RPMI7951 (cell line): ENCODE measurements at regions not wholly inside any gene's neighbourhood (a gene's known extent, or its start where the extent isn't known, plus 50 kb on each side); places are given as distances from the start of the nearest gene placed in this dataset.
"Not testable (repeated sequence)": the region's sequence is repeated elsewhere in the genome, so short reads cannot be mapped to it uniquely, and the experiment has no call there.

Experiments
- DNase-seq: peaks from one replicate; pipeline ENCODE4 v3.0.0-alpha.2; 2012; ENCODE audit warnings: low read depth

DNA sequence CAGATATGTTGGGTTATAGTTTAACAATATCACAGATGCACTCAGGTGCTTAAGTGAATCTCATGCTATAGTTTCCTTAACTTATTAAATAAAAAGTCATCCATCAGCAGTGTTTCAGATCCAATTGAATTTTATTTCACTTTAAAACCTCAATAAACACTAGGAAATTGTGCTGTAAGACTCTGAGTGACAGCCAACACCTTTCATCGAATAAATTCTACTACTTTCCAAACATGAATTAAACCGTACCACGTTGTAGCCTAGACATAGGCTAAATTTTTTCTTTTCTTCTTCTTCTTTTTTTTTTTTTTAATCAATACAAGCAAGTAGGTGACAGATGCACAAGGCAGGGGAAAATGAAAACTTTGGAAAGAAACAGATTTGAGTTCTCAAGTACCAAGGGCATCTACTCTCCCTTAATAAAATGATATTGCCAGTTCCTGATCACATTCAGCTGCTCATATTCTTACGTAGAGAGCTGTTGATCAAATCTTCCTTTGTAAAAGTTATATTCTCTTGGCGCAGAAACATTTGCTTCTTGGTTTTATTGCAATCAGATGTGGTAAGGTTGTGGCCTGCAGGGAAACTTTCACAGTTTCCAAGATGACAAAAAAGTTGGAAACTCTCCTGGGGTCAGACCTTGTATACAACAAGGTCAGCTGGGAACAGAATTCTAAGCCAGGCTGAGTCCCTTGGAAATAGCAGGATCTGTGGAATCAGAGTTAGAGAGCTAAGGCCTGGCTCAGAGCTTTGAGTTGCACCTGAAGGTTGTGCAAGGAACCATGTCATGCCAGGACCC is 147.7 kb downstream of the CD47 start:
- peak; percentile 13 for DNase-seq

DNA sequence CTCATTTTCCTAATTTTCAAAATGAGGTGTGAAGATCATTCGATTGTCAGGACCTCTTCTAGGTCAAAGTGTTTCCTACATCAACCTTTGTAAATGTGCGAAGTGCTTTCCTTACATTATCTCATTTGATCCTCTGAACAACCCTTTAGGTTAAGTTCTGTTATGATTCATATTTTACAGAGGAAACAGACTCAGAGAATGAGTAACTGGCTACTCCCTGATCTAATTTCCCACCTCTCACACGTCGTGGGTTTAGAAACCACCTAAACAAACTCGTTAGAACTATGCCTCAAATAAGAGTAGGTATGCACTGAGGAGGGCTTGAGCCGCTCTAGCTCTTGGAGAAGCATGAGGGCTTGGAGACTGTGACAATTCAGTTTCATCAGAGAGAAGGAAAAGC is 148.6 kb downstream of the CD47 start:
- no peak for DNase-seq

DNA sequence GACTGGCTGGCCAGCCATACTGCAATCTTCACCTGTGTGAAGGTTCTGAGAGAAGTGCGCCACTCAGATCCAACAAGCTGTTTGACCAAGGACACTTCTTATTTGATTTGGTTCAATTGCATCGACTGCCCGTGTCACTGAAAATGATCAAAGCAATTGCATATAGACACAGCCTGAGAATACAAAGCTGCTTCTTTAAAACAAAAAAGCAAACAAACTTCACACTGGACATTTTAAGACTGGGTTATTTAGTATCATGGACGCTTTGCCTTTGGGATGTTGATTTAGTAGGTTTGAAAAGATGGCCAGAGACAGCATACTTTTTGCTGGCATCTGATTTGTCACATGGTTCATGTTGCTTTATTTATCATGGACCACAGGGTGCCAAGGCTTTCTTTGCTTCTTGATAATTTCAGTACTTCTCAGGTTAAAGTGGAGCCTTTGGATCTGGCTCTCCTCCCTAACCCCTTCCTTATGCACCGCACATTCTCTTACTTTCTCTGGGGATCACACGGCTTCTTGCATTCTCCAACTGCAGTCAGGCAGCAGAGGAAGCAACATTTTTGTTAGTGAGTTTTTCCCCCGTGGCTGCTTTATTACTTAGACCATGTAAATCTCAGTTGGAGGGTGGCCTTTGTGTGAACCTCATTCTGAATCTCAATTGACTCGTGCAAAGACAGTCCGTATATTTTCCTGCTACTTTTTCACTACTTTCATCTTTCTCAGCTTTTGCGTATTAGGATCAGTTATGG is 151.0 kb downstream of the CD47 start:
- no peak for DNase-seq

DNA sequence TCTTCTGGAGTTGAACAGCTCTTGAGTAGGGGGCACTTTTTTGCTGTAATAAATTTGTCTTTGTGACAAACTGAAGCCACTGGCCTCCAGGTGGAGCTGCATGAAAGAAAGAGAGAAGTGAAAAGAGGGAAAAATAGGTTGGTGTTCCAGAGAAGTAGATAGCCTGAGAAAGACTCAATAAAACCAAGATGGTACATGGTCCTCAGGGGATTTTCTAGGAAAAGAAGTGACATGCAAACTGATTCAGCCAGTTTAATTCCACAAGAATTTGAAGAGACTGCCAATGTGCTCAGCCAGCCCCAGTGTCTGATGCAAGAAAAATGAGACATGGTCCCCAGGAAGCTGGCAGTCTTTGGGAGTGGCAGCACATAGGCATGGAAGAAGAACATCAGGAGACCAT is 152.7 kb downstream of the CD47 start:
- peak; percentile 57 for DNase-seq

DNA sequence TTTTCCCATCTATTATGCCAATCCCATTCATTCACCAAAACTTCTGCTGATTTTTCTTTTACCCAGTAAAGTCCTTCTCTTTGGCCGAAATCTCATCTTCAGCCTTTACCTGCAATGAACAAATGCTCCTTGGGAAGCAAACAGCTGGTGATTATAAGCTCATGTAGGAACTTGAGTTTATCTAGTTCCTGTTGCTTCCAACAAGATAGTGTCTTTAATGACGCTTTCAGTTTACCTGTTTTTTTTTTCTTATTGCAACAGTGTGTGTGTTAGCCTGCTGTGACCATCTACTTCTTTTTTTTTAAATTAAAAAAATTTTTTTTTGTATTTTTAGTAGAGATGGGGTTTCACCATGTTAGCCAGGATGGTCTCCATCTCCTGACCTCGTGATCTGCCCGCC is 156.0 kb downstream of the CD47 start:
- no peak for DNase-seq

DNA sequence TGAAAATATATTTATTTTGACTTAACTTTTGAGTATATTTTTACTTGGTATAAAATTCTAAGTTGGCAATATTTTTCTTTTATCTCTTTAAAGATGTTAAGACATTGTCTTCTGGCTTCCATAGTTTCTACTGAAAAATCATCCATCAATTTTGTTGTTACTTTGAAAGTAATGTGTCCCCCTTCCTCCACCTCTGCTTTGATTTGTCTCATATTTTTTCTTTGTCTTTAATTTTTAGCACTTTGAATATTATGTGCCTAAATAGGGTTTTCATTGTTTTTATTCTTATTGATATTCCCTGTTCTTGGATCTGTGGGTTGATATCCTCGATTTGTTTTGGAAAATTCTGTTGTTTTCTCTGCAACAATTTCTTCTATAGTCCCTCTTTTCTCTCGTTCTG is 157.4 kb downstream of the CD47 start:
- no peak for DNase-seq

DNA sequence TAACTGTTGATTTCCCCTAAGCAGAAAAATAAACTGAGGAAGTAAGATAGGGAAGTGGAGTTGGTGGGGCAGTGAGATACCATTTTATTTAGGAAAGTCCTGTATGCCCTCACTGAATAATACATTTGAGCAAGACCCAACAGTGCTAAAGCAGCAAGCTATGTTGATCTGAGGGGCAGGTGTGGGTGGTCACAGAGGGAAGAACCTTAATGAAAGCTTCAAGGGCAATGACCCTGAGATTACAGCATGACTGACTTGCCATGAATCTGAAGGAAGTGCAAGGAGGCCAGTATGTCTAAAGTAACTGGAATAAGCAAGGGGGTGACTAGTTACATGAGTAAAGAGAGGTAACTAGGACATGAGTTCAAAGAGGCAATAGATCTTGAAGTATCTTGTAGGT is 159.5 kb downstream of the CD47 start:
- no peak for DNase-seq

DNA sequence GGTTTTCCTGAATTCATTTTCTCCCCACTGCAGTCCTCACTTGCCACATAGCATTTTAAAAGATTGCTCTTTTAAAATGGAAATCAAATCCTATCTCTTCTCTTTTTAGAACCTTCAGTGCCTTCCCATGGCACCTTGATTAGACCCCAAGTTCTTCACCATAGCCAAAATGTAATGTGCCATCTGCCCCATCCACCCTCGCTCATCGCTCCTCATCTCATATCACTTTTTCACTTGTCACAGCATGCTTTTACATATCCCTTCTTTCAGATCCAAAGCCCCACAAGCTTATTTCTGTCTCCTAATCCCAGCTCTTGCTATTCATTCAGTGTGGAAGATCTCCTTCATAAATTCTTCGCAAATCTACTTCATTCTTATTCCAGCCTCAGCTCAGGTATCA is 161.7 kb downstream of the CD47 start:
- no peak for DNase-seq

DNA sequence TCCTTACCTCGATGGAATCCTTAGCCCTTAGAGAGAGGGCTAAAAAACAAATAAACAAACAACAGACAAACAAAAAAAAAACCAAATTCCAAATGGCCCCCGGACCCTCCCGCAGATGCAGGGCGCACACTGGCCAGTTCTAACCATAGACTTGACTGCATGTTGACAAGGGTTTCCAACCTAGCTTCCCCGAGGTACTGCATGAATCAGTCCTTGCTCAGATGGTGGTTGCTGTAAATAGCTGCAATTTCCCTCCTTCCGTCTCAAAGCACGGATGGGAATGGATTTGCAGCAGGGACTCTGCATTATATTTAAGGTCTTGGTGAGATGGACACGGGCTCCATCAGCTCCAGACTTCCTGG is 162.8 kb downstream of the CD47 start:
- peak; percentile 55 for DNase-seq

DNA sequence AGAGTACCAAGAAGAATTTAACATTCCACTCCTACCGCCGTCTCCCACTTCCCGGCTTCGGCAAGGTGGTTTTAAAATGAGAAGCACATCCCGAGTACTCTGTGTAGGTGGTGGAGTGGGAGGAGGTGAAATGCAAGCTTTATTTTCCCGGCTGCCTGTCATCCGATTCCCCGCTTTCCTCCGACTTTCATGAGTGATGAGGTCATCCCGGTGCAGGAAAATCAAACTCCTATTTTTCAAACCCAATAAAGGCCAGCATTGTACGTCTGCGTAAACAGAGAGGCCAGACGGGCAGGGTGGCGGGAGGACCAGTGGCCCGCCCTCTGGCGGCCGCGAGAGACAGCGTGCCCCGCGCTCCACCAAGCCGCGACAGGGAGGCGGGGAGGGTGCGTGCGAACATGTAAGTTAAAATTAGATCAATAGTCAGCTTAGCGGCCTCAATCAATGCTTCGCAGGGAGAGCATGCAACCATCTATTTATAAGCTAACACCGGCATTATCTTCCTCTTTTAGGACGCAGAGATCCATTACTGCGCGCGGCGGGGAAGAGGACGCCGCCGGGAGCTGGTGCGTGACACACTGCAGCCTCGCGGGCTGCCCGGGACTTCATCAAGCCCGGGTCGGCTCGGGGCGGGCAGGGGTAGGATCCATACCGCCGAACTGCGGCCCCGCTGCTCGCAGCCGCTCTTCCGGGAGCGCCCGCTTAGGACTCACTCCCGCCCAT is 163.3 kb downstream of the CD47 start:
- peak; percentile 74 for DNase-seq

DNA sequence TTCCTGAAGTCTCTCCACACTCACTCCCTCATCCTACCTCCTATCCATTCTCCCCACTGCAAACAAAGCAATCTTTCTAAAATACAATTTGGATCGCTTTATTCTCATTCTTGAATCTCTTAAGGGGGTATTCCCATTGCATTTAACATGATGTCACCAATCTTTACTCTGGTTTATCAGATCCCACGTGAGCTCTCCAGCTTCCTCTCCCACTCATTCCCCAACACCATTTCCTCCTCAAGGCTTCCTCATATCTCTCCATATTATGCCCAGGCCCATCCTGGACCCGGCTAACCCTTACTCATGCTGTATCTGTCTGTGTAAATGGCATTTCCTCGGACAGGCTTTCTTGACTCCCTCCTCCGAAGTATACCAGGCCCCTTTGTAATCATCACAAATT is 165.0 kb downstream of the CD47 start:
- no peak for DNase-seq

DNA sequence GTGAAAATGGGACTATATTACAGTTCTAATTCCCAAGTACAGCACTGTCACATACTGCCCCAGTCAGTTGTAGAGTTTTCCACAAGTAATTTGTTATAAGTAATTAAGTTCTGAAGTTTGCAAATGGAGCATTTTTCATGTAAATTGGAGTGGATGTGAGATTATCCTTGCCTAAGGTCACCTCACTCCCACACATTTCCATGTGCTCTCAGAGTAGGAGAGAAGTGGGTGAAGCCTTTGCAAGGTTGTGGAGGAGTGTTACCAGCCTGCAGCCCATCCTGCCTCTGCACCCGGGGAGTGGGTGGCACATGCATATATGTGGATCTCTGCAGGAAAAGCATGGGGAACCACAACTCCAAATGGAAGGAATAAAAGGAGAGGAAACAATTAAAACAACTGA is 169.8 kb downstream of the CD47 start:
- DNase-seq, result no peak

DNA sequence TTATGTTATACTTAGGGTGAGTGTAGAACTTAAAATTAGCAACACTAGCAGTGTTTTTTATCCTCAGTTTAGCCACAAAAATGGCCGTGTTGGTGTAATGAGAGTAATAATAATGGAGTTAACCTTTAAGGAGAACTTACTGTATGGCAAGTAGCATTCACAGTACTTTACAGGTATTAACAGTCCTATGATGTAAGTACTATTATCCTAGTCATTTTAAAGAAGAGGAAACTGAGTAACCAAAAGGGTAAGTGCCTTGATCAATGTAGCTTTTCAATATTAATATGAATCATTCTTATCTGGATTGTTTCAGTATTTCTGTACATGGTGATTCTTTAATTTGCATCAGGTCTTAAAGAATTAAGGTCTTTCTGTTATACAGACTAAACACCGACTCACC is 170.3 kb downstream of the CD47 start:
- no peak for DNase-seq

DNA sequence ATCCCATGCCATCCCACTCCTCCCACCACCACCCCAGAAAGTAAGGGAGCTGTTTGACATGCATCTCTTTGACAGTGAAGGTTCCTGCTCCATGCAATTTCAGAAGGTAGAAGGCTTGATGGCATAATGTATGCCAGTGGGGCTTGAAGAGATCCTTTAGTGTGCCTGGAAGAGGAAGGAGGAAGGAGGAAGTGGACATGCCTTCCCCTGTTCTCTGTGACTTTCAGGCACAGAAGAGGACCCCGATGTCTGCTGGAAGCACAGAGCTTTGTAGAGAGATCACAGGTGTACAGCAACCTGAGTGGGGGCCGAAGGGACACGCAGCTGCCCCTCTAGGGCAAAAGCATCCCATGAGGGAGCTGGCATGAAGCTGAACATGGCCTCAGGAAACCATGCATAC is 171.6 kb downstream of the CD47 start:
- DNase-seq, result no peak

DNA sequence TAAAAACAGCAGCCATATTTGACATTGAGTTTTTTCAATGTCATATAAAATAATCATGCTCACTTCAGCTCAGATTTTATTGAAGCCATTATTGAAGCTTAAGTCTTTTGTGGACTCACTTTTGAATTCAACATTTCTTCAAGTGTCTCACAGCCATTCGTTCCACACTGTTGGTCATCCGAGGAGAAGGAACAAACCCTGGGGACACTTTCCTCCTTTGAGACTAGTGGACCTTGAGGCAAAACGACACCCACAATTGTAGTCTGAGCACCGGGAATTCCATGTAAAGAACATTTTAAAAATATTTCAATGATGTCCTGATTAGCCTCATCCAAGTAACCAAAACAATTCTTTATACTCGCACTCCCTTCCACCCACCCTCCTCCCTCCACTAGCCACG is 174.7 kb downstream of the CD47 start:
- no peak for DNase-seq

DNA sequence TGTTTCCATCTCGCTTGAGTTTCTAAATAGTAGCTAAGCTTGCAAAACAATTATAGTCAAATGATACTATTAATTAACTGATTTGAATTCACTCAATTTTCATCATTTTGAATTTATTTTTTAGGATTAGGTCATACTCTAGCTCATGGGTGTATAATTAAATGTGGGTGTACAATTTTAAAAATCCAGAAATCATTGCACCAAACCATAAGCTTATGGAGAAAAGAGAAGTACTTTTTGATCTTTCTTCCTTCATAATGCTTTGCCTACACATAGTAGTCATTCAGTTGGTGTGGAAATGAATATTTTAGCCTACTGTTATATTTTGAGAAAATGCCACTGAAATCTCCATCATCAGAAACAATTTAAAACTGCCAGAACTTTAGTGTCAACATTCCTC is 175.1 kb downstream of the CD47 start:
- DNase-seq, result no peak

DNA sequence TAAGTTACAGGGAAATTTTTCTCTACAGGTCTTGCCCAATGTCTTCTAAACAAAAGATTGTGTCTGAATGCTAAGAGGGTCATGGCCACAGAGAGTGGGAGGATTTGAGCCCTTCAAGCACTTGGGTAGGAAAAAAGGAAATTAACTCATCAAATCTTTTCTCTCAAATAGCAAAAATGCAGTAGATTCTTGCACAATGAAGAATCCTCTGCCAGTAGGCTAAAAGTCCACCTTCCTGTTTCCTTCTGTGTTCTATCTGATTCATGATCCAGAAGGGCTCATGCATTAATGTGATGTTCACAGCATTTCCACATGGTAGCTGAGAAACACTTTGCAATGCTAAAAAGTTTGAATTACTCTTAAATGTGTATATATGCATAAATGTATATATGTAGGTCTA is 177.1 kb downstream of the CD47 start:
- DNase-seq, result no peak

DNA sequence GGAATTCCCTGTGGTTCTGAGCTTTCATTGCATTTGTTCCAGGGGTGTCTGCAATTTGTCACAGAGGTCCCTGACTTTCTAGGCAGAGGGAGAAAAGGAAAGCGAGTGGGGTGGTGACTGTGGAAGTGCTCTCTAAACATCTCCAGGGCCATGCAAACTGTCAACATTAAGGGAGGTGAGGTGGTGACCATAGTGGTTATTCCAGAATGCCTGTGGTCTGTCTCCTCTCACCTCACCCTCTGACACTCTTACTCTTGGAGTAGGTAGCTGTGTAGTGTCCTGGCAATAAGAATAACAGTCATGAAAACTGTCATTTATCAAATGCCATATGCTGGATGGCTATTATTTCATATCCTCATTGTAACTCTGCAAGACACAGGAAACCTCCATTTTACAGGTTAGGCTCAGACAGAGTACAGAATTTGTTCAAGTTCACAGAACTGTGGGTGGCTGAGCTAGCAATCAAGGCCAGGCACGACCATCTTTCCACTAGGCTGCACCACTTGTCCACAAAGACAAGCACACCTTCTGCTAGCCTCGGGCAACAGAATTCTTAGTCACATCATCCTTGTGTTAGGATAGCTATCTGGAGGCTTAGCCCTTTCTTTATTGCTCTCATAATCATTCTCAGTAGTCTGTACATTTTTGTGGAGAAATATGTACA is 179.4 kb downstream of the CD47 start:
- peak; percentile 20 for DNase-seq

DNA sequence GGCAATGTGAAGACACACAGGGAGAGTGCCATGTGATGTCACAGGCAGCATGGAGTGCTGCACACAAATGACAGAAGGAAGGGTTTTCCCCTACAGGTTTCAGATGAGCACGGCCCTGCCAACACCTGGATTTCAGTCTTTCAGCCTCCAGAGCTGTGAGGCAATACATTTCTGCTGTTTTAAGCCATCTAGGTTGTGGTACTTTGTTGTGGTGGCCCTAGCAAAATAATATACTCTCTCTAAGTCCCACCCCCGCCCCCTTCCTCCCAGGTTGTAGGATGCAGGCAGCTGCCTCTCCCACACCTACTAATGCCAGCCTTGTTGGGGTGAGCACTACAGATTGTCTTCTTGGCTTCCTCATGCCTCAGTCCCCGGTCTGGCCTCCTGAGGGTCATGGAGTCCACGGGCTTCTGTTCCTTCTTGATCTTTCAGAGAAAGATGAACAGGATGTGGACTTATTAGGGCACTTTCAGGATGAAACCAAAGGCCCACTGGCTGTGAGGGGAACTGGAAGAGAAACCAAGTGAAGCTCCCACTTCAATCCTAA is 180.0 kb downstream of the CD47 start:
- no peak for DNase-seq

DNA sequence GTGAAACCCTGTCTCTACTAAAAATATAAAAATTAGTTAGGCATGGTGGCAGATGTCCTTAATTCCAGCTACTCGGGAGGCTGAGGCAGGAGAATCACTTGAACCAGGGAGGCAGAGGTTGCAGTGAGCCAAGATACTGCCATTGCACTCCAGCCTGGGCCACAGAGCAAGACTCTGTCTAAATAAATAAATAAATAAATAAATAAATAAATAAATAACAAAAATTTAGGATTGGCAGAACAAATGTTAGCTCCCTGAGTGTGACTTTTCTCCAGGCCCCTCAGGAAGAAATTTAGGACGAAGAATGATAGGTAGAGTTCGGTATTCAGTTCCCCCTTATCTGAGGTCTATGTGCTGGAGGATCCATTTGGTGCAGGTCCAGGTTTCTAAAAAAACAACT is 181.2 kb downstream of the CD47 start:
- DNase-seq, result not testable (repeated sequence)

DNA sequence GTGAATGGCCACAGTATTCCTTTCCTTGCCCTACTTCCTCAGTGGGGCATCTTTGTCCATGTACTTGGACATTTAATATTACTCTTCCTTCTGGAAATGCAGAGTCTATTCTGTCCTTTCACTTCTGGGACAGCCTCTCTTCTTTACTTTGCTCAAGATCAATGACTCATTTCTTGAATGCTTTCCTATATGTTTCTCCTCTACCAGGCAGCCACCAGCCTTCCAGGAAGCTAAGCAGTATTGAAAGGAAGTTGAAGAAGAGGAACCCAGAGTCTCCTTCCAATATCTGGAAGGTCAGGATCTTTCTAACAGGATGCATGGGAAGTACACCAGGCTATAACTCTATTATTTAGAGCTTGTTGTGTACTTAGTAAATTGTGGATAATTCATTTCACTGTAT is 182.8 kb downstream of the CD47 start:
- no peak for DNase-seq

DNA sequence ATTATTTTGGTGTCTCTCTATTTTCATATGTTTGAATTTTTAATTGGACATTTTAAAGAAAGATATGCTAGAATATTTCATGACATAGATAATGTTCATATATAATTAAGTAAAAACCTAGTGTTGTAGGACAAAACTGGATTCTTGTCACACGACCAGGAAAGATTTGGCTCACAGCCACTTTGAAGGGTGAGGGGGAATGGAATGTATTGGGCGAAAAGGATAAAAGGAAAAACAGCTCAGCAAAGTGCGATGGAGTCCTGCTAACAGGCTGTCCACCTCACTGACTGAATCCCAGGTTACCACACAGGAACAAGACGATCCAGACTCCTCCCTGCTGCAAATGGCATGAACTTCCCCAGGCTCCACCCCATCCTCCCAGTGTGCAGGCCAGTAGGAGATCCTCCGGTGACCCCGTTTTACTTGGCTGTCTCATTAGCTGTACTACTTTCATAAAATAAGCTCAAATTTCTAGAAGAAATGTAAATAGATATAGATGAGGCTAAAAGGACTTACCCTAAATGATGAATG is 186.2 kb downstream of the CD47 start:
- no peak for DNase-seq
